Fibroblast of lung (primary cell): ENCODE measurements at regions not wholly inside any gene's neighbourhood (a gene's known extent, or its start where the extent isn't known, plus 50 kb on each side); places are given as distances from the start of the nearest gene placed in this dataset.

Experiments used
- EZH2 ChIP-seq: IDR thresholded peaks from 2 replicates; pipeline ENCODE4 v1.5.1; 2012; ENCODE audit warnings: low read length, control low read depth, mild to moderate bottlenecking; ENCODE audit errors: missing control alignments
- TF ChIP-seq, protein P1 (sequence below), 2 donors: IDR thresholded peaks in 1 of 2; conservative IDR thresholded peaks in 1 of 2; 1 replicate in 1 of 2; 2 replicates in 1 of 2; pipeline ENCODE4 v1.5.1; 2011 to 2012; ENCODE audit warnings: low read length in 2 of 2, control low read depth in 1 of 2, inconsistent platforms in 1 of 2, low read depth in 1 of 2, mild to moderate bottlenecking in 1 of 2

- TF ChIP-seq, protein P1, sequence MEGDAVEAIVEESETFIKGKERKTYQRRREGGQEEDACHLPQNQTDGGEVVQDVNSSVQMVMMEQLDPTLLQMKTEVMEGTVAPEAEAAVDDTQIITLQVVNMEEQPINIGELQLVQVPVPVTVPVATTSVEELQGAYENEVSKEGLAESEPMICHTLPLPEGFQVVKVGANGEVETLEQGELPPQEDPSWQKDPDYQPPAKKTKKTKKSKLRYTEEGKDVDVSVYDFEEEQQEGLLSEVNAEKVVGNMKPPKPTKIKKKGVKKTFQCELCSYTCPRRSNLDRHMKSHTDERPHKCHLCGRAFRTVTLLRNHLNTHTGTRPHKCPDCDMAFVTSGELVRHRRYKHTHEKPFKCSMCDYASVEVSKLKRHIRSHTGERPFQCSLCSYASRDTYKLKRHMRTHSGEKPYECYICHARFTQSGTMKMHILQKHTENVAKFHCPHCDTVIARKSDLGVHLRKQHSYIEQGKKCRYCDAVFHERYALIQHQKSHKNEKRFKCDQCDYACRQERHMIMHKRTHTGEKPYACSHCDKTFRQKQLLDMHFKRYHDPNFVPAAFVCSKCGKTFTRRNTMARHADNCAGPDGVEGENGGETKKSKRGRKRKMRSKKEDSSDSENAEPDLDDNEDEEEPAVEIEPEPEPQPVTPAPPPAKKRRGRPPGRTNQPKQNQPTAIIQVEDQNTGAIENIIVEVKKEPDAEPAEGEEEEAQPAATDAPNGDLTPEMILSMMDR (conservative IDR thresholded peaks at IDR 0.05 in 1 of 2, IDR thresholded peaks at IDR 0.05 in 1 of 2; ENCODE audit: low read depth in 1 of 2, low read length in 2 of 2): no peak
- no peak for TF ChIP-seq EZH2
Measured at GRCh38 chr20:21809961-21810523, 104.6 kb downstream of the PAX1 start.
